HepG2 (cell line): ENCODE measurements at regions not wholly inside any gene's neighbourhood (a gene's known extent, or its start where the extent isn't known, plus 50 kb on each side); places are given as distances from the start of the nearest gene placed in this dataset.

ENCODE experiments used
- ATAC-seq: fragments of 200-7000 bp; cut with Tn5 transposase; 3 replicates; pipeline ENCODE4 v1.9.1; 2020; ENCODE audit warnings: mild to moderate bottlenecking, moderate library complexity
- BruUV-seq: library from RNA; stranded (reverse); fragments of 400-500 nt; replicated peaks from 2 replicates; lab custom pipeline; 2021; lab: Mats Ljungman, UMichigan
- CTCF ChIA-PET: fragments of 300-600 bp; formaldehyde crosslinking; extraction: SDS; loops from one replicate; lab custom pipeline; 2021; ENCODE audit warnings: low total read pairs, inconsistent platforms, low intra/inter-chr PET ratio; lab: Yijun Ruan, JAX
- POLR2A ChIA-PET: fragments of 350-600 bp; sonication (Branson Sonifier 250); formaldehyde crosslinking; loops from one replicate; lab custom pipeline; 2020; ENCODE audit warnings: antibody characterized with exemption, inconsistent platforms; lab: Yijun Ruan, JAX
- DNase-seq: peaks from one replicate; pipeline ENCODE4 v3.0.0-alpha.2; 2015; ENCODE audit warnings: low spot score
- FAIRE-seq: peaks from 3 replicates; lab custom pipeline; 2011; peaks lifted over from hg19 to GRCh38; lab: Jason Lieb, UNC
- H2AFZ ChIP-seq: one replicate; pipeline ENCODE4 v1.6.1; 2011; ENCODE audit warnings: low read length, inconsistent platforms
- H3K27ac ChIP-seq: fragments of 300-600 bp; 3 replicates; pipeline ENCODE4 v1.8.0; 2011; ENCODE audit warnings: mixed run types, mild to moderate bottlenecking, mixed read lengths, low read length, inconsistent platforms; ENCODE audit not compliant: insufficient read depth; ENCODE audit errors: extremely low read length
- H3K27me3 ChIP-seq, 2 experiments: fragments of 200-600 bp in 1 of 2; 2 replicates in 1 of 2; 3 replicates in 1 of 2; pipeline versions ENCODE4 v1.6.0 to v1.8.0; 2011; ENCODE audit warnings: low read length in 2 of 2, mild to moderate bottlenecking in 2 of 2, moderate library complexity in 2 of 2, inconsistent platforms in 1 of 2; ENCODE audit not compliant: insufficient read depth in 2 of 2, control insufficient read depth in 1 of 2
- H3K36me3 ChIP-seq, 2 experiments: fragments of 200-600 bp in 1 of 2; replicated peaks in 1 of 2; 2 replicates in 1 of 2; 3 replicates in 1 of 2; pipeline versions ENCODE4 v1.5.1 to v1.8.0; 2011; ENCODE audit warnings: low read length in 2 of 2, inconsistent platforms in 1 of 2; ENCODE audit not compliant: insufficient read depth in 2 of 2, control insufficient read depth in 1 of 2
- H3K4me1 ChIP-seq: 2 replicates; pipeline ENCODE4 v1.5.1; 2012; ENCODE audit warnings: low read length, inconsistent platforms; ENCODE audit not compliant: insufficient read depth
- H3K4me2 ChIP-seq: 2 replicates; pipeline ENCODE4 v1.6.0; 2011; ENCODE audit warnings: low read depth, low read length, inconsistent platforms
- H3K4me3 ChIP-seq, 3 experiments: fragments of 200-600 bp in 1 of 3; sonication (generic), shearing (Covaris generic) in 1 of 3; replicated peaks in 1 of 3; 2 replicates each; pipeline ENCODE4 v1.5.1; 2011 to 2016; ENCODE audit warnings: low read length in 3 of 3, inconsistent platforms in 2 of 3, low read depth in 2 of 3, mild to moderate bottlenecking in 2 of 3, control low read depth in 1 of 3, mixed read lengths in 1 of 3; ENCODE audit not compliant: insufficient read depth in 1 of 3
- H3K79me2 ChIP-seq: one replicate; pipeline ENCODE4 v1.6.1; 2011; ENCODE audit warnings: low read length, inconsistent platforms; ENCODE audit not compliant: insufficient read depth
- H3K9ac ChIP-seq: 2 replicates; pipeline ENCODE4 v1.6.0; 2011; ENCODE audit warnings: mild to moderate bottlenecking, low read depth, low read length, inconsistent platforms; ENCODE audit not compliant: insufficient read depth
- H3K9me3 ChIP-seq: 2 replicates; pipeline ENCODE4 v1.5.1; 2012; ENCODE audit warnings: mild to moderate bottlenecking, low read length
- H4K20me1 ChIP-seq: 2 replicates; pipeline ENCODE4 v1.6.0; 2011; ENCODE audit warnings: inconsistent platforms, mild to moderate bottlenecking, low read length, moderate library complexity; ENCODE audit not compliant: insufficient read depth
- ARHGAP35 ChIP-seq: sonication (generic); formaldehyde crosslinking; IDR thresholded peaks from 2 replicates; pipeline ENCODE4 v1.9.0; 2022; ENCODE audit warnings: mild to moderate bottlenecking, inconsistent platforms, moderate library complexity, missing genetic modification reagents, borderline replicate concordance
- CENPX ChIP-seq: sonication (generic); formaldehyde crosslinking; IDR thresholded peaks from 2 replicates; pipeline ENCODE4 v1.9.0; 2021; ENCODE audit warnings: mild to moderate bottlenecking, missing genetic modification reagents, moderate library complexity
- CHD4 ChIP-seq: fragments of 200-600 bp; sonication (generic); IDR thresholded peaks from 2 replicates; pipeline ENCODE4 v1.7.0; 2017; ENCODE audit warnings: mild to moderate bottlenecking, low read length, borderline replicate concordance
- MAF1 ChIP-seq: sonication (generic); formaldehyde crosslinking; IDR thresholded peaks from 2 replicates; pipeline ENCODE4 v1.5.0; 2020; ENCODE audit warnings: missing genetic modification reagents, borderline replicate concordance
- MYNN ChIP-seq: sonication (generic); formaldehyde crosslinking; IDR thresholded peaks from 2 replicates; pipeline ENCODE4 v1.4.0; 2020; ENCODE audit warnings: mild to moderate bottlenecking, low read depth, missing genetic modification reagents
- MYPOP ChIP-seq: sonication (generic); formaldehyde crosslinking; IDR thresholded peaks from 2 replicates; pipeline ENCODE4 v1.8.1; 2023; ENCODE audit warnings: mild to moderate bottlenecking, moderate library complexity, missing genetic modification reagents
- NFAT5 ChIP-seq: sonication (generic); formaldehyde crosslinking; IDR thresholded peaks from 2 replicates; pipeline ENCODE4 v1.4.0; 2020; ENCODE audit warnings: missing genetic modification reagents
- NR2F2 ChIP-seq: IDR thresholded peaks from 2 replicates; pipeline ENCODE4 v1.6.1; 2012; ENCODE audit warnings: low read depth, inconsistent platforms, borderline replicate concordance
- PATZ1 ChIP-seq: sonication (generic); formaldehyde crosslinking; IDR thresholded peaks from 2 replicates; pipeline ENCODE4 v1.4.0; 2020; ENCODE audit warnings: missing genetic modification reagents
- RCOR2 ChIP-seq: IDR thresholded peaks from 2 replicates; pipeline ENCODE4 v1.6.1; 2016; ENCODE audit warnings: missing biosample characterization, missing genetic modification reagents
- SOX6 ChIP-seq, 2 experiments: fragments of 450-650 bp in 1 of 2; sonication (generic) in 1 of 2; formaldehyde crosslinking in 1 of 2; IDR thresholded peaks; 2 replicates each; pipeline versions ENCODE4 v1.4.0 to v1.6.1; 2017 to 2020; ENCODE audit warnings: antibody characterized with exemption in 1 of 2, mild to moderate bottlenecking in 1 of 2, missing genetic modification reagents in 1 of 2
- STAG1 ChIP-seq: sonication (generic); formaldehyde crosslinking; IDR thresholded peaks from 2 replicates; pipeline ENCODE4 v1.4.0; 2020; ENCODE audit warnings: missing genetic modification reagents
- ZNF274 ChIP-seq: sonication (generic); formaldehyde crosslinking; IDR thresholded peaks from 2 replicates; pipeline ENCODE4 v1.5.1; 2020; ENCODE audit warnings: mild to moderate bottlenecking, missing genetic modification reagents
- ZNF619 ChIP-seq: sonication (generic); formaldehyde crosslinking; IDR thresholded peaks from 2 replicates; pipeline ENCODE4 v1.4.0; 2020; ENCODE audit warnings: mild to moderate bottlenecking, missing genetic modification reagents
- WGBS: methylation state at CpG from one replicate; pipeline ENCODE4 v1.1.6; 2017; ENCODE audit warnings: low lambda C conversion rate; 5-methylcytosine and 5-hydroxymethylcytosine counted together
- in situ Hi-C: cut with HindIII; loops from 2 replicates; pipeline ENCODE4 v1.10.0; 2017; ENCODE audit warnings: low pct_unique_long_range_greater_than_20kb; ENCODE audit not compliant: extremely low pct_ligation_motif_present
- intact Hi-C: fragments of 100-400 bp; cut with micrococcal nuclease; formaldehyde crosslinking; loops from one replicate; pipeline ENCODE4 v1.10.0; 2022; ENCODE audit not compliant: unreplicated experiment

- no peak for TF ChIP-seq PATZ1
Observed at GRCh38 chr10:106226828-106227227, 937.7 kb downstream of the SORCS1 start (continued).

GRCh38 chr10:106226142-106226541, 938.4 kb downstream of the SORCS1 start:
- BruUV-seq = no TSS peak
- no peak overlapping the region for H3K4me3 ChIP-seq
- no peaks in the 10 kb centered on the region for H3K79me2 ChIP-seq
- no peak for DNase-seq
- no peak for FAIRE-seq
- H2AFZ ChIP-seq = no peak overlapping the region
- no peak overlapping the region for H3K9ac ChIP-seq
- H3K9me3 ChIP-seq = peaks cover 34% of the 10 kb centered on the region
- H3K36me3 ChIP-seq = no peaks in the 10 kb centered on the region
- in situ Hi-C loops = no loop called here
- no peaks in the 10 kb centered on the region; a peak in 1 of 5 replicates for H3K27me3 ChIP-seq
- no peak overlapping the region for H3K4me2 ChIP-seq
- ATAC-seq = no peak
- no peaks in the 10 kb centered on the region for H4K20me1 ChIP-seq
- no peaks in the 10 kb centered on the region for H3K4me1 ChIP-seq
- intact Hi-C loops = no loop called here
- CTCF ChIA-PET = no interaction called here
- 0% methylated on average over 1 of the region's 1 CpG for WGBS
- POLR2A ChIA-PET = no interaction called here
- no peak overlapping the region for H3K27ac ChIP-seq
- no peak for TF ChIP-seq STAG1
- TF ChIP-seq ZNF274 = no peak
- no peak for TF ChIP-seq MYPOP
- no peak for TF ChIP-seq NFAT5
- no peak for TF ChIP-seq CENPX (CRISPR knock-in tag)
- TF ChIP-seq CHD4 = no peak
- no peak for TF ChIP-seq MAF1 (CRISPR knock-in tag)
- no peak for TF ChIP-seq NR2F2
- no peak for TF ChIP-seq MYNN (CRISPR knock-in tag)
- TF ChIP-seq ZNF619 (CRISPR knock-in tag) = no peak
- no peak for TF ChIP-seq ARHGAP35 (CRISPR knock-in tag)
- TF ChIP-seq RCOR2 = no peak
- TF ChIP-seq SOX6 (IDR thresholded peaks at IDR 0.05) = no peak
- no peak for TF ChIP-seq SOX6 (CRISPR knock-in tag; IDR thresholded peaks at IDR 0.05)
